ENCODE measurements at regions not wholly inside any gene's neighbourhood (a gene's known extent, or its start where the extent isn't known, plus 50 kb on each side); places are given as distances from the start of the nearest gene placed in this dataset.
"Not testable (repeated sequence)": the region's sequence is repeated elsewhere in the genome, so short reads cannot be mapped to it uniquely, and the experiment has no call there.

DNA sequence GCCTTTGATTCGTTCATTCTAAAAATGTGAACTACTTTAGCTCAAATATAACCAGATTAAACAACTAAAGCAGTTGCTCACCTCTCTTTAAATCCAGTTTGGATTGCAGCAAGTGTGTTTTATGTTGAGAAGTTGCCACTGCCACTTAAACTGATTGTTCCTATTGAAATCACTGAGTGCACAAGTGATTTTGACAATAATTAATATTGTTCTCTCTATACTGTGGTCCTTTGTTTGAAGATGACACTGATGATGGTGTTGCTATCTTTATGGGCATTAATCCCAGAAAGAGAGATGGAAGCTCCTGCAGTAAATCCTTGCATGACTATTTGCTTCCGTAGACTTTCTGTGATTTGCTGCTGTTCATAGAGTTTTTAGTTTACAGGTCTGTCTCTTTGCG is 251.4 kb upstream of the ZEB2 start:
- Histone ChIP-seq H3K36me3 (replicated peaks in 1 of 2) (no peaks in the 10 kb centered on the region), H3K4me1 (replicated peaks in 1 of 2) (no peaks in the 10 kb centered on the region), H3K27ac (no peak overlapping the region), H3K27me3 (no peaks in the 10 kb centered on the region), H3K9me3 (replicated peaks in 1 of 3) (no peaks in the 10 kb centered on the region), H3K4me3 (no peak overlapping the region)
- DNase-seq = no peak
- intact Hi-C loops (cut with DNase I) = no loop called here
- WGBS, 4 donors = 72 to 95% (median 87%) methylated on average over 3 of the region's 3 CpGs
- TF ChIP-seq POLR2A (IDR thresholded peaks at IDR 0.05) = no peak
- TF ChIP-seq, protein P1, sequence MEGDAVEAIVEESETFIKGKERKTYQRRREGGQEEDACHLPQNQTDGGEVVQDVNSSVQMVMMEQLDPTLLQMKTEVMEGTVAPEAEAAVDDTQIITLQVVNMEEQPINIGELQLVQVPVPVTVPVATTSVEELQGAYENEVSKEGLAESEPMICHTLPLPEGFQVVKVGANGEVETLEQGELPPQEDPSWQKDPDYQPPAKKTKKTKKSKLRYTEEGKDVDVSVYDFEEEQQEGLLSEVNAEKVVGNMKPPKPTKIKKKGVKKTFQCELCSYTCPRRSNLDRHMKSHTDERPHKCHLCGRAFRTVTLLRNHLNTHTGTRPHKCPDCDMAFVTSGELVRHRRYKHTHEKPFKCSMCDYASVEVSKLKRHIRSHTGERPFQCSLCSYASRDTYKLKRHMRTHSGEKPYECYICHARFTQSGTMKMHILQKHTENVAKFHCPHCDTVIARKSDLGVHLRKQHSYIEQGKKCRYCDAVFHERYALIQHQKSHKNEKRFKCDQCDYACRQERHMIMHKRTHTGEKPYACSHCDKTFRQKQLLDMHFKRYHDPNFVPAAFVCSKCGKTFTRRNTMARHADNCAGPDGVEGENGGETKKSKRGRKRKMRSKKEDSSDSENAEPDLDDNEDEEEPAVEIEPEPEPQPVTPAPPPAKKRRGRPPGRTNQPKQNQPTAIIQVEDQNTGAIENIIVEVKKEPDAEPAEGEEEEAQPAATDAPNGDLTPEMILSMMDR (IDR thresholded peaks at IDR 0.05) = no peak

DNA sequence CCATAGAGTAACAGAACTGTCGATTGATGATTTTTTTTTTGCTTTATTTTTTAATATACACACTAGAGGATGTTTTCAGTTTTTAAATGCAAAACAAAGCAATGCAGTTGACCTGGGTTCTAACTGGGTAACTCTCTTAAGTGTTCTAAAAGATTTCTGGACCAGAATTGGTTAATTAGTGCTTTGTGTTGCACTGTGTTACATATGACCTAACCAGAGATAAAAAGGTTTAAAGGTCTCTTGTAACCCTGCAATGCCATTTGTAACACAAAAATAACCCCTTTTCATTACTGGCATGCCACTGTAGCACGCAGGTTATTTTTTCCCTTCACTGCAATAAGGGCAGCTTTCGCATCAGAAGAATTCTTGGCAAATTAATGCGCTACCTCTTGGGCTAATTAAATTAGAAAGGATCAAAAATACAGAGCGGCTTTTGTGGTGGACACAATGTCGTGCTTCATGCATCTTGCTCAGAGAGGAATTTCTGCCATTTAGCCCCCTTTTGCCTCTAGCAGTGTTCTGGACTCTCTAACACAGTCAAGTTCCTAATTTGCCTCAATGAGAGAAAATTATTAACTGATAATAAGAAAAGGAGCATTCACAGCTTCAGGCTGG is 250.8 kb upstream of the ZEB2 start:
- no peaks in the 10 kb centered on the region for H3K4me1 ChIP-seq (replicated peaks in 1 of 2)
- 81 to 89% (median 88%) methylated on average over 6 of the region's 6 CpGs for WGBS, 4 donors
- H3K27me3 ChIP-seq = no peaks in the 10 kb centered on the region
- H3K36me3 ChIP-seq (replicated peaks in 1 of 2) = no peaks in the 10 kb centered on the region
- H3K4me3 ChIP-seq = no peak overlapping the region
- TF ChIP-seq, protein P1 (IDR thresholded peaks at IDR 0.05) = no peak
- TF ChIP-seq POLR2A (IDR thresholded peaks at IDR 0.05) = no peak
- H3K27ac ChIP-seq = no peak overlapping the region
- DNase-seq = no peak
- intact Hi-C loops (cut with DNase I) = no loop called here
- no peaks in the 10 kb centered on the region for H3K9me3 ChIP-seq (replicated peaks in 1 of 3)

GRCh38 chr2:144760939-144761338 is 241.0 kb upstream of the ZEB2 start:
- H3K4me3 ChIP-seq; H3K27me3 ChIP-seq; DNase-seq; H3K36me3 ChIP-seq (replicated peaks in 1 of 2); intact Hi-C loops (cut with DNase I); H3K27ac ChIP-seq; H3K9me3 ChIP-seq (replicated peaks in 1 of 3); H3K4me1 ChIP-seq (replicated peaks in 1 of 2): not testable (repeated sequence)
- 69 to 92% (median 78%) methylated on average over 2 of the region's 2 CpGs for WGBS, 4 donors

DNA sequence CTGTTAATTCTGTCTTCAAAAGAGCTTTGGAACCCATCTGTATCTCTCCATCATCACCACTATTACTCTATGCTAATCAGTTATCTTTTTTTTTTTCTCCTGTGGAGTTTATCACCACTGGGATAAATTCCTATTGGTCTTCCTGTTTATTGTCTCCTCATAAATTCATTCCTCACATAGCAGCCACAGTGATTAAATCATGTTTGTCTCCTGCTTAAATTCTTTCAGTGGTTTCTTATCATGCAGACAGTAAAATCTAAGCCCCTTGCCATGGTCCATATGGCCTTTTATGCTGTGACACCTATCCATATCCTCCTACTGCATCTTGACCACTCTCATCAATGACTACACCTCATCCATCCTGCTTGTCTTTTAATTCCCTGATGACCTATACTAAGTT is 239.8 kb upstream of the ZEB2 start:
- intact Hi-C loops (cut with DNase I) = no loop called here

DNA sequence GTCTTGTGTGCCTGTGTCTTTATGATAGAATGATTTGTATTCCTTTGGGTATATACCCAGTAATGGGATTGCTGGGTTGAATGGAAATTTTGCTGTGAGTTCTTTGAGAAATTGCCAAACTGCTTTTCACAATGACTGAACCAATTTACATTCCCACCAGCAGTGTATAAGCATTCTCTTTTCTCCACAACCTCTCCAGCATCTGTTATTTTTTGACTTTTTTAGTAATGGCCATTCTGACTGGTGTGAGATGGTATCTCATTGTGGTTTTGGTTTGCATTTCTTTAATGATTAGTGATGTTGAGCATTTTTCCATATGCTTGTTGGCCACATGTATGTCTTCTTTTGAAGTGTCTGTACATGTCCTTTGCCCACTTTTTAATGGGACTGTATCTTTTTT is 238.3 kb upstream of the ZEB2 start:
- H3K27me3 ChIP-seq; H3K36me3 ChIP-seq (replicated peaks in 1 of 2); DNase-seq; H3K4me1 ChIP-seq (replicated peaks in 1 of 2); H3K27ac ChIP-seq; H3K4me3 ChIP-seq; intact Hi-C loops (cut with DNase I); H3K9me3 ChIP-seq (replicated peaks in 1 of 3): not testable (repeated sequence)

More for the DNA sequence above, 239.8 kb upstream of the ZEB2 start:
- Histone ChIP-seq H3K4me1 (replicated peaks in 1 of 2) (no peaks in the 10 kb centered on the region), H3K36me3 (replicated peaks in 1 of 2) (no peaks in the 10 kb centered on the region), H3K27me3 (no peaks in the 10 kb centered on the region), H3K9me3 (replicated peaks in 1 of 3) (no peaks in the 10 kb centered on the region), H3K27ac (no peak overlapping the region), H3K4me3 (no peak overlapping the region)
- TF ChIP-seq, protein P1 (IDR thresholded peaks at IDR 0.05) = no peak
- no peak for TF ChIP-seq POLR2A (IDR thresholded peaks at IDR 0.05)
- no peak for DNase-seq
